PC-3 (cell line): ENCODE measurements at regions not wholly inside any gene's neighbourhood (a gene's known extent, or its start where the extent isn't known, plus 50 kb on each side); places are given as distances from the start of the nearest gene placed in this dataset.

Experiments used
- ATAC-seq: fragments of 200-7000 bp; cut with Tn5 transposase; 2 replicates; pipeline ENCODE4 v1.9.1; 2020; ENCODE audit warnings: mild to moderate bottlenecking, moderate library complexity
- BruUV-seq: library from RNA; stranded (reverse); fragments of 400-500 nt; replicated peaks from 2 replicates; lab custom pipeline; 2021; lab: Mats Ljungman, UMichigan
- CTCF ChIA-PET: fragments of 300-600 bp; sonication (Branson Sonifier 250); formaldehyde crosslinking; loops from one replicate; lab custom pipeline; 2022; ENCODE audit warnings: antibody characterized with exemption; lab: Charles Lee
- POLR2A ChIA-PET: fragments of 300-600 bp; sonication (Branson Sonifier 250); formaldehyde crosslinking; loops from one replicate; lab custom pipeline; 2022; ENCODE audit warnings: antibody characterized with exemption; ENCODE audit not compliant: unreplicated experiment; lab: Charles Lee
- DNase-seq: peaks from one replicate; pipeline ENCODE4 v3.0.0-alpha.2; 2015
- H2AFZ ChIP-seq: fragments of 300-600 bp; sonication (generic); 2 replicates; pipeline ENCODE4 v1.6.0; 2016; ENCODE audit warnings: antibody characterized with exemption, low read length
- H3F3A ChIP-seq: fragments of 300-600 bp; sonication (generic); one replicate; pipeline ENCODE4 v1.6.0; 2017; ENCODE audit warnings: antibody characterized with exemption, low read length, control low read depth, mild to moderate bottlenecking; ENCODE audit not compliant: unreplicated experiment
- H3K27ac ChIP-seq: fragments of 300-600 bp; sonication (generic); 2 replicates; pipeline ENCODE4 v1.5.1; 2016; ENCODE audit warnings: mild to moderate bottlenecking, low read length
- H3K27me3 ChIP-seq: fragments of 300-600 bp; sonication (generic); 2 replicates; pipeline ENCODE4 v1.6.1; 2016; ENCODE audit warnings: low read length, mixed read lengths
- H3K36me3 ChIP-seq: fragments of 300-600 bp; sonication (generic); 2 replicates; pipeline ENCODE4 v1.6.1; 2016; ENCODE audit warnings: low read depth, mixed run types, low read length, mixed read lengths
- H3K4me1 ChIP-seq: fragments of 300-600 bp; sonication (generic); 2 replicates; pipeline ENCODE4 v1.5.1; 2016; ENCODE audit warnings: low read length; ENCODE audit not compliant: insufficient read depth
- H3K4me2 ChIP-seq: fragments of 300-600 bp; sonication (generic); 2 replicates; pipeline ENCODE4 v1.6.0; 2016; ENCODE audit warnings: low read length
- H3K4me3 ChIP-seq: fragments of 300-600 bp; sonication (generic); 2 replicates; pipeline ENCODE4 v1.5.1; 2016; ENCODE audit warnings: mild to moderate bottlenecking, low read length, mixed read lengths
- H3K79me2 ChIP-seq: fragments of 300-600 bp; sonication (generic); 2 replicates; pipeline ENCODE4 v1.6.1; 2017; ENCODE audit warnings: low read length, mixed read lengths
- H3K9ac ChIP-seq: fragments of 300-600 bp; sonication (generic); 2 replicates; pipeline ENCODE4 v1.6.0; 2016; ENCODE audit warnings: mild to moderate bottlenecking, low read length
- H3K9me2 ChIP-seq: fragments of 300-600 bp; sonication (generic); replicated peaks from 2 replicates; pipeline ENCODE4 v1.6.1; 2016; ENCODE audit warnings: mixed run types, low read length, mixed read lengths
- H3K9me3 ChIP-seq: fragments of 300-600 bp; sonication (generic); 2 replicates; pipeline ENCODE4 v1.6.1; 2016; ENCODE audit warnings: low read length, mixed read lengths
- H4K20me1 ChIP-seq: fragments of 300-600 bp; sonication (generic); 2 replicates; pipeline ENCODE4 v1.6.1; 2016; ENCODE audit warnings: low read length, mixed read lengths
- CTCF ChIP-seq: fragments of 300-600 bp; sonication (generic); conservative IDR thresholded peaks from 2 replicates; pipeline ENCODE4 v1.5.1; 2017; ENCODE audit warnings: antibody characterized with exemption, low read depth, mild to moderate bottlenecking, low read length
- EZH2 ChIP-seq: fragments of 300-600 bp; sonication (generic); IDR thresholded peaks from one replicate; pipeline ENCODE4 v1.6.1; 2017; ENCODE audit warnings: antibody characterized with exemption, mild to moderate bottlenecking, low read length; ENCODE audit not compliant: unreplicated experiment
- EZH2phosphoT487 ChIP-seq: fragments of 300-600 bp; sonication (generic); IDR thresholded peaks from 2 replicates; pipeline ENCODE4 v1.6.1; 2018; ENCODE audit warnings: mild to moderate bottlenecking, antibody characterized with exemption, low read length, borderline replicate concordance
- intact Hi-C: fragments of 100-400 bp; cut with micrococcal nuclease; formaldehyde crosslinking; loops from 2 replicates; pipeline ENCODE4 v1.9.0; 2023

- no TSS peak for BruUV-seq
- no peaks in the 10 kb centered on the region for H3F3A ChIP-seq
- H3K27ac ChIP-seq = no peak overlapping the region
- H3K9ac ChIP-seq = no peak overlapping the region
- H4K20me1 ChIP-seq = no peaks in the 10 kb centered on the region
- intact Hi-C loops = no loop called here
- ATAC-seq (no peak), DNase-seq (no peak)
- H3K79me2 ChIP-seq = no peaks in the 10 kb centered on the region
- ChIA-PET CTCF (no interaction called here), POLR2A (no interaction called here)
- no peak overlapping the region for H3K4me3 ChIP-seq
- H2AFZ ChIP-seq = no peak overlapping the region
- H3K27me3 ChIP-seq = peaks cover 7% of the 10 kb centered on the region; the same call in 1 of the 2 replicates
- TF ChIP-seq EZH2phosphoT487 (no peak), CTCF (no peak), EZH2 (no peak)
- H3K4me2 ChIP-seq = no peak overlapping the region
- H3K9me2 ChIP-seq = no peaks in the 10 kb centered on the region
- no peaks in the 10 kb centered on the region for H3K36me3 ChIP-seq
- H3K4me1 ChIP-seq = no peaks in the 10 kb centered on the region
- no peaks in the 10 kb centered on the region for H3K9me3 ChIP-seq
These were observed 265.7 kb upstream of the FAM241A start for GRCh38 chr4:111879539-111879938.

- BruUV-seq = no TSS peak
- H3K27me3 ChIP-seq = peaks cover 7% of the 10 kb centered on the region; the same call in 1 of the 2 replicates
- intact Hi-C loops = no loop called here
- H4K20me1 ChIP-seq = no peaks in the 10 kb centered on the region
- no peak overlapping the region for H3K4me3 ChIP-seq
- no peaks in the 10 kb centered on the region for H3K79me2 ChIP-seq
- no peaks in the 10 kb centered on the region for H3K9me2 ChIP-seq
- H3K4me1 ChIP-seq = no peaks in the 10 kb centered on the region
- H3K9ac ChIP-seq = no peak overlapping the region
- H3K9me3 ChIP-seq = no peaks in the 10 kb centered on the region
- CTCF ChIA-PET = no interaction called here
- no peak overlapping the region for H3K27ac ChIP-seq
- H2AFZ ChIP-seq = no peak overlapping the region
- H3F3A ChIP-seq = no peaks in the 10 kb centered on the region
- no peak for TF ChIP-seq CTCF
- no peak for TF ChIP-seq EZH2phosphoT487
- TF ChIP-seq EZH2 = no peak
- DNase-seq (no peak), ATAC-seq (no peak)
- no peak overlapping the region for H3K4me2 ChIP-seq
- POLR2A ChIA-PET = no interaction called here
- H3K36me3 ChIP-seq = no peaks in the 10 kb centered on the region
These were observed 265.1 kb upstream of the FAM241A start for GRCh38 chr4:111880116-111880515.

GRCh38 chr4:111883557-111883999 is 261.7 kb upstream of the FAM241A start:
- peaks cover 17% of the 10 kb centered on the region; the same call in 1 of the 2 replicates for H3K27me3 ChIP-seq
- no peaks in the 10 kb centered on the region for H3K79me2 ChIP-seq
- no peak overlapping the region for H3K4me3 ChIP-seq
- no peak for DNase-seq
- BruUV-seq = no TSS peak
- H3K9ac ChIP-seq = no peak overlapping the region
- no peak overlapping the region for H2AFZ ChIP-seq
- no peaks in the 10 kb centered on the region for H3K9me3 ChIP-seq
- no peaks in the 10 kb centered on the region for H3K4me1 ChIP-seq
- H4K20me1 ChIP-seq = no peaks in the 10 kb centered on the region
- no peaks in the 10 kb centered on the region for H3K36me3 ChIP-seq
- intact Hi-C loops = no loop called here
- ChIA-PET CTCF (interaction anchor here (0.6 kb wide), 1 partner anchor 29 kb away, joined by 3 read pairs; no protein-coding TSS in a partner anchor), POLR2A (no interaction called here)
- no peaks in the 10 kb centered on the region for H3K9me2 ChIP-seq
- TF ChIP-seq CTCF = no peak
- no peak for TF ChIP-seq EZH2phosphoT487
- TF ChIP-seq EZH2 = no peak
- no peaks in the 10 kb centered on the region for H3F3A ChIP-seq
- no peak for ATAC-seq
- no peak overlapping the region for H3K27ac ChIP-seq
- H3K4me2 ChIP-seq = no peak overlapping the region
